H9 (cell line): ENCODE measurements at regions not wholly inside any gene's neighbourhood (a gene's known extent, or its start where the extent isn't known, plus 50 kb on each side); places are given as distances from the start of the nearest gene placed in this dataset.

Experiments
- DNase-seq: peaks from one replicate; pipeline ENCODE4 v3.0.0-alpha.2; 2017
- H2AFZ ChIP-seq: one replicate; pipeline ENCODE4 v1.6.1; 2013; ENCODE audit warnings: mild to moderate bottlenecking, low read length, control low read depth, moderate library complexity
- H2AK5ac ChIP-seq: 2 replicates; pipeline ENCODE4 v1.6.1; 2013; ENCODE audit warnings: low read length, control low read depth, mixed read lengths; ENCODE audit not compliant: insufficient read length
- H2BK120ac ChIP-seq: one replicate; pipeline ENCODE4 v1.6.1; 2013; ENCODE audit warnings: low read depth, mild to moderate bottlenecking, low read length, control low read depth, inconsistent platforms; ENCODE audit not compliant: poor library complexity, severe bottlenecking
- H2BK12ac ChIP-seq: 2 replicates; pipeline ENCODE4 v1.6.1; 2013; ENCODE audit warnings: low read length, control low read depth, mixed read lengths, low read depth; ENCODE audit not compliant: insufficient read length
- H2BK15ac ChIP-seq: 2 replicates; pipeline ENCODE4 v1.6.1; 2013; ENCODE audit warnings: low read depth, low read length, control low read depth
- H2BK20ac ChIP-seq: one replicate; pipeline ENCODE4 v1.6.1; 2013; ENCODE audit warnings: low read depth, mild to moderate bottlenecking, low read length, control low read depth, inconsistent platforms; ENCODE audit not compliant: poor library complexity, severe bottlenecking
- H2BK5ac ChIP-seq: 2 replicates; pipeline ENCODE4 v1.6.1; 2013; ENCODE audit warnings: low read length, control low read depth, mixed read lengths; ENCODE audit not compliant: insufficient read length
- H3K14ac ChIP-seq: 2 replicates; pipeline ENCODE4 v1.6.1; 2013; ENCODE audit warnings: low read length, control low read depth; ENCODE audit not compliant: insufficient read depth
- H3K18ac ChIP-seq: 2 replicates; pipeline ENCODE4 v1.6.1; 2013; ENCODE audit warnings: low read depth, mild to moderate bottlenecking, mixed read lengths, low read length, control low read depth; ENCODE audit not compliant: insufficient read length
- H3K23ac ChIP-seq: 2 replicates; pipeline ENCODE4 v1.6.1; 2013; ENCODE audit warnings: low read length, control low read depth, mixed read lengths, low read depth; ENCODE audit not compliant: insufficient read length
- H3K23me2 ChIP-seq: 2 replicates; pipeline ENCODE4 v1.6.1; 2013; ENCODE audit warnings: low read depth, mild to moderate bottlenecking, mixed read lengths, low read length, control low read depth; ENCODE audit not compliant: insufficient read length, poor library complexity, severe bottlenecking
- H3K27ac ChIP-seq: 2 replicates; pipeline ENCODE4 v1.5.1; 2013; ENCODE audit warnings: low read length, control low read depth, mixed read lengths, low read depth; ENCODE audit not compliant: insufficient read length
- H3K27me3 ChIP-seq: 2 replicates; pipeline ENCODE4 v1.6.1; 2013; ENCODE audit warnings: low read length, control low read depth, inconsistent platforms; ENCODE audit not compliant: insufficient read depth
- H3K4ac ChIP-seq: 2 replicates; pipeline ENCODE4 v1.6.1; 2013; ENCODE audit warnings: low read depth, mild to moderate bottlenecking, control low read depth, inconsistent platforms, low read length, moderate library complexity
- H3K4me1 ChIP-seq: 2 replicates; pipeline ENCODE4 v1.6.1; 2013; ENCODE audit warnings: low read length, control low read depth, inconsistent platforms; ENCODE audit not compliant: insufficient read depth
- H3K4me2 ChIP-seq: 2 replicates; pipeline ENCODE4 v1.6.1; 2013; ENCODE audit warnings: low read length, control low read depth, mixed read lengths; ENCODE audit not compliant: insufficient read length, insufficient read depth
- H3K56ac ChIP-seq: 2 replicates; pipeline ENCODE4 v1.6.1; 2013; ENCODE audit warnings: low read depth, mild to moderate bottlenecking, mixed read lengths, low read length, control low read depth; ENCODE audit not compliant: insufficient read length
- H3K79me1 ChIP-seq: 2 replicates; pipeline ENCODE4 v1.6.1; 2013; ENCODE audit warnings: low read depth, mild to moderate bottlenecking, moderate library complexity, low read length, control low read depth, inconsistent platforms; ENCODE audit not compliant: insufficient read depth, poor library complexity, severe bottlenecking
- H3K79me2 ChIP-seq: 2 replicates; pipeline ENCODE4 v1.6.1; 2013; ENCODE audit warnings: low read length, control low read depth, inconsistent platforms; ENCODE audit not compliant: insufficient read depth
- H3K9ac ChIP-seq: 2 replicates; pipeline ENCODE4 v1.6.1; 2013; ENCODE audit warnings: low read length, control low read depth, mixed read lengths; ENCODE audit not compliant: insufficient read length; ENCODE audit errors: extremely low read depth
- H3K9me3 ChIP-seq: one replicate; pipeline ENCODE4 v1.6.1; 2013; ENCODE audit warnings: low read depth, low read length, inconsistent platforms; ENCODE audit not compliant: control insufficient read depth
- H3T11ph ChIP-seq: one replicate; pipeline ENCODE4 v1.6.1; 2013; ENCODE audit warnings: mild to moderate bottlenecking, low read length, control low read depth, inconsistent platforms
- H4K20me1 ChIP-seq: one replicate; pipeline ENCODE4 v1.6.1; 2013; ENCODE audit not compliant: control insufficient read depth, insufficient read length, insufficient read depth
- H4K5ac ChIP-seq: 2 replicates; pipeline ENCODE4 v1.6.1; 2013; ENCODE audit warnings: low read depth, mild to moderate bottlenecking, mixed read lengths, low read length, control low read depth; ENCODE audit not compliant: insufficient read length
- H4K8ac ChIP-seq: replicated peaks from 2 replicates; pipeline ENCODE4 v1.6.1; 2013; ENCODE audit warnings: low read length, control low read depth, mixed read lengths, low read depth; ENCODE audit not compliant: insufficient read length
- H4K91ac ChIP-seq: 2 replicates; pipeline ENCODE4 v1.6.1; 2013; ENCODE audit warnings: low read depth, mild to moderate bottlenecking, moderate library complexity, mixed read lengths, low read length, control low read depth; ENCODE audit not compliant: insufficient read length
- H3K27ac Mint-ChIP-seq, 3 experiments: 2 replicates in 2 of 3; 3 replicates in 1 of 3; pipeline ENCODE4 v1.8.0; 2020 to 2021; ENCODE audit warnings: mixed read lengths in 3 of 3, mild to moderate bottlenecking in 1 of 3, moderate library complexity in 1 of 3
- H3K27me3 Mint-ChIP-seq: 2 replicates; pipeline ENCODE4 v1.8.0; 2021; ENCODE audit warnings: low read depth, mild to moderate bottlenecking, moderate library complexity, mixed read lengths
- H3K36me3 Mint-ChIP-seq, 3 experiments: 2 replicates in 2 of 3; 3 replicates in 1 of 3; pipeline ENCODE4 v1.8.0; 2020 to 2021; ENCODE audit warnings: low read depth in 3 of 3, mixed read lengths in 3 of 3; ENCODE audit not compliant: insufficient read depth in 1 of 3
- H3K4me1 Mint-ChIP-seq, 2 experiments: 2 replicates each; pipeline ENCODE4 v1.8.0; 2020; ENCODE audit warnings: mixed read lengths in 2 of 2
- H3K4me3 Mint-ChIP-seq, 2 experiments: 2 replicates in 1 of 2; 3 replicates in 1 of 2; pipeline ENCODE4 v1.8.0; 2020 to 2021; ENCODE audit warnings: mild to moderate bottlenecking in 2 of 2, mixed read lengths in 2 of 2, moderate library complexity in 1 of 2
- H3K9me3 Mint-ChIP-seq, 2 experiments: 2 replicates in 1 of 2; 3 replicates in 1 of 2; pipeline ENCODE4 v1.8.0; 2020; ENCODE audit warnings: mild to moderate bottlenecking in 2 of 2, mixed read lengths in 2 of 2, moderate library complexity in 1 of 2
- WGBS: extraction: QIAGEN DNeasy Blood & Tissue Kit; methylation state at CpG from one replicate; pipeline ENCODE4 v1.1.7; 2013; ENCODE audit warnings: missing lambda C conversion rate, low lambda C conversion rate, mixed read lengths; ENCODE audit not compliant: insufficient read length; ENCODE audit errors: extremely low coverage; 5-methylcytosine and 5-hydroxymethylcytosine counted together
- TF ChIP-seq, protein P1 (sequence below): fragments of 200-600 bp; sonication (generic); conservative IDR thresholded peaks from 3 replicates; pipeline ENCODE4 v1.8.0; 2021; ENCODE audit warnings: antibody characterized with exemption, mild to moderate bottlenecking

DNA sequence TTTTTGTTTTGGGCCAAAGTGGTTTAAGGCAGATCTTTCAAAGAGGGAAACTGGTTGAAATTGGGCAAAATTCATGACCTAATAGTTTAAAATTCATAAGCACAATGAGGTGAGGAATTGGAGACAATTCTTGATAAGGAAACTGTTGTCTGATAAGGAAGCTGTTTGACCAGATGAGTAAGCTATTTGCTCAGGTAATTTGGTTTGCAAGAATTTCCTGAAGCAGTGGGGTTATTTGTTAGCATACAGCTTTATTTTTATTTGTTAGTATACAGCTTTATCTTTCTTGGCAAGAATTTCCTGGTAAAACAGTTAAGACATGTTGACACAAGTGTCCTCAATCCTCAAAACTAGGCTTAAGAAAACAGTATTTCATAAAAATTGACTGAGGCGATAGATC lies 559.0 kb downstream of the GALC start:
- H3K9ac ChIP-seq = no peak overlapping the region
- H3K9me3 ChIP-seq = no peaks in the 10 kb centered on the region
- H2BK15ac ChIP-seq = no peak overlapping the region
- no peak overlapping the region for H3K27ac ChIP-seq
- Mint-ChIP-seq H3K36me3 (no peaks in the 10 kb centered on the region), H3K27me3 (no peaks in the 10 kb centered on the region), H3K4me1 (peaks cover 6 to 10% of the 10 kb centered on the region in 2 experiments; a peak in 3 of 4 replicates), H3K9me3 (no peaks in the 10 kb centered on the region; a peak in 1 of 5 replicates), H3K27ac (no peak overlapping the region), H3K4me3 (no peak overlapping the region)
- no CpG with 5 or more reads among the region's 1 CpG for WGBS
- H3K18ac ChIP-seq = no peak overlapping the region
- H4K5ac ChIP-seq = no peak overlapping the region
- H3K56ac ChIP-seq = no peak overlapping the region
- TF ChIP-seq, protein P1, sequence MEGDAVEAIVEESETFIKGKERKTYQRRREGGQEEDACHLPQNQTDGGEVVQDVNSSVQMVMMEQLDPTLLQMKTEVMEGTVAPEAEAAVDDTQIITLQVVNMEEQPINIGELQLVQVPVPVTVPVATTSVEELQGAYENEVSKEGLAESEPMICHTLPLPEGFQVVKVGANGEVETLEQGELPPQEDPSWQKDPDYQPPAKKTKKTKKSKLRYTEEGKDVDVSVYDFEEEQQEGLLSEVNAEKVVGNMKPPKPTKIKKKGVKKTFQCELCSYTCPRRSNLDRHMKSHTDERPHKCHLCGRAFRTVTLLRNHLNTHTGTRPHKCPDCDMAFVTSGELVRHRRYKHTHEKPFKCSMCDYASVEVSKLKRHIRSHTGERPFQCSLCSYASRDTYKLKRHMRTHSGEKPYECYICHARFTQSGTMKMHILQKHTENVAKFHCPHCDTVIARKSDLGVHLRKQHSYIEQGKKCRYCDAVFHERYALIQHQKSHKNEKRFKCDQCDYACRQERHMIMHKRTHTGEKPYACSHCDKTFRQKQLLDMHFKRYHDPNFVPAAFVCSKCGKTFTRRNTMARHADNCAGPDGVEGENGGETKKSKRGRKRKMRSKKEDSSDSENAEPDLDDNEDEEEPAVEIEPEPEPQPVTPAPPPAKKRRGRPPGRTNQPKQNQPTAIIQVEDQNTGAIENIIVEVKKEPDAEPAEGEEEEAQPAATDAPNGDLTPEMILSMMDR = no peak
- H4K20me1 ChIP-seq = no peaks in the 10 kb centered on the region
- no peaks in the 10 kb centered on the region for H3K79me2 ChIP-seq
- H2AK5ac ChIP-seq = no peak overlapping the region
- no peak overlapping the region for H4K8ac ChIP-seq
- H2BK5ac ChIP-seq = no peak overlapping the region
- no peak for DNase-seq
- no peak overlapping the region for H2BK12ac ChIP-seq
- H3K14ac ChIP-seq = no peak overlapping the region
- no peak overlapping the region for H2BK20ac ChIP-seq
- no peak overlapping the region for H2BK120ac ChIP-seq
- no peak overlapping the region for H3K23ac ChIP-seq
- H3K23me2 ChIP-seq = no peaks in the 10 kb centered on the region
- H2AFZ ChIP-seq = no peak overlapping the region
- no peak overlapping the region for H3K4ac ChIP-seq
- no peak overlapping the region for H3T11ph ChIP-seq
- H3K79me1 ChIP-seq = no peaks in the 10 kb centered on the region
- no peaks in the 10 kb centered on the region for H3K27me3 ChIP-seq
- no peak overlapping the region for H3K4me2 ChIP-seq
- no peaks in the 10 kb centered on the region for H3K4me1 ChIP-seq
- H4K91ac ChIP-seq = no peak overlapping the region
